Right atrium auricular region (tissue), 2 donors: ENCODE measurements at regions not wholly inside any gene's neighbourhood (a gene's known extent, or its start where the extent isn't known, plus 50 kb on each side); places are given as distances from the start of the nearest gene placed in this dataset.
"Not testable (repeated sequence)": the region's sequence is repeated elsewhere in the genome, so short reads cannot be mapped to it uniquely, and the experiment has no call there.

Experiments
- DNase-seq: peaks from one replicate; pipeline ENCODE4 v3.0.0-alpha.2; 2019; ENCODE audit warnings: low spot score
- H3K27ac ChIP-seq, 2 donors: fragments of 200-600 bp; sonication (generic); 1 replicate in 1 of 2; 2 replicates in 1 of 2; pipeline ENCODE4 v1.5.1; 2016 to 2019
- H3K27me3 ChIP-seq, 2 donors: fragments of 200-600 bp; sonication (generic); one replicate each; pipeline versions ENCODE4 v1.5.1 to v1.6.0; 2017 to 2019
- H3K36me3 ChIP-seq: fragments of 200-600 bp; sonication (generic); one replicate; pipeline ENCODE4 v1.5.1; 2016
- H3K4me1 ChIP-seq, 2 donors: fragments of 200-600 bp; sonication (generic); one replicate each; pipeline versions ENCODE4 v1.5.1 to v1.6.0; 2017 to 2019
- H3K4me3 ChIP-seq, 2 donors: fragments of 200-600 bp; sonication (generic); 1 replicate in 1 of 2; 2 replicates in 1 of 2; pipeline ENCODE4 v1.5.1; 2017 to 2019; ENCODE audit warnings: mild to moderate bottlenecking in 1 of 2, moderate library complexity in 1 of 2
- H3K9me3 ChIP-seq, 2 donors: fragments of 200-600 bp; sonication (generic); one replicate each; pipeline ENCODE4 v1.5.1; 2019
- TF ChIP-seq, protein P1 (sequence below), 2 donors: fragments of 200-600 bp; sonication (generic); IDR thresholded peaks; one replicate each; pipeline ENCODE4 v1.5.1; 2019; ENCODE audit warnings: antibody characterized with exemption in 2 of 2

DNA sequence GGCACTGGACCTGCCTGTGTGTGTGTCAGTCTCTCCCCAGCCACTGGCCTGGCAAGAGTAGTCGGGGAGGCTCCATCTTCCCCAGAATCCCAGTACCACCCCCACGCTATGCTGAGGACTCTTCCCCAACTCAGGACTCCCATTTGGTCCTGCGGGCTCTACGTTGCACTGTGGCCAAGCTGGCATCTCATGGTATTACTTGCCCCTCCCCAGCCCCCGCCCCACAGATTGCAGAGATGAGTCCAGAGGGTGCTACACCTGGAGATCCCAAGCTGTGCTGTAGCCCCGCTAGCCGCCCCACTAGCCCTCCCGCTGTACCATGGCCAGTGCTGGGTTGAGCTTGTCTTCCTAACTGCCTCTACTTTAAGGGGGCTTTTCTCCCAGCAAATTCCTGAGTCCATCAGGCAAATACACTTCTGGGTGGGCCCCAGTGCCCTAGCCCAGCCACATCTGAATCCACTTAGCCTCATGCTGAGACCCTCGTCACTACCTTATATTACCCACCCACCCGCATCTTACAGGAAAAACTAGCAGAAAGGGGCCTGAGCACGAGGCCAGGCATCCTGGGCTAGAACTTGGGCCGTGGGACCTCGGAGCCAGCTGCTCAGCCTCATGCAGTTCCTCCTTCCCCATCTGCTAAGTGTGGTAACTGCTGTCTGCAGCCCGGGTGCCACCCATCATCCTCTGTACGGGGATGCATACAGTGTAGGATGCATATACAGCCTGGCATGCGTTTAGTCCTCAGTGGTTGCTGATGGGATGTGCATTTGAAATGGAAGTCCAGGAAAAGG is 65.8 kb upstream of the CACUL1 start:
- no peak overlapping the region for H3K27ac ChIP-seq
- H3K4me3 ChIP-seq = no peak overlapping the region
- no peak for DNase-seq
- TF ChIP-seq, protein P1, sequence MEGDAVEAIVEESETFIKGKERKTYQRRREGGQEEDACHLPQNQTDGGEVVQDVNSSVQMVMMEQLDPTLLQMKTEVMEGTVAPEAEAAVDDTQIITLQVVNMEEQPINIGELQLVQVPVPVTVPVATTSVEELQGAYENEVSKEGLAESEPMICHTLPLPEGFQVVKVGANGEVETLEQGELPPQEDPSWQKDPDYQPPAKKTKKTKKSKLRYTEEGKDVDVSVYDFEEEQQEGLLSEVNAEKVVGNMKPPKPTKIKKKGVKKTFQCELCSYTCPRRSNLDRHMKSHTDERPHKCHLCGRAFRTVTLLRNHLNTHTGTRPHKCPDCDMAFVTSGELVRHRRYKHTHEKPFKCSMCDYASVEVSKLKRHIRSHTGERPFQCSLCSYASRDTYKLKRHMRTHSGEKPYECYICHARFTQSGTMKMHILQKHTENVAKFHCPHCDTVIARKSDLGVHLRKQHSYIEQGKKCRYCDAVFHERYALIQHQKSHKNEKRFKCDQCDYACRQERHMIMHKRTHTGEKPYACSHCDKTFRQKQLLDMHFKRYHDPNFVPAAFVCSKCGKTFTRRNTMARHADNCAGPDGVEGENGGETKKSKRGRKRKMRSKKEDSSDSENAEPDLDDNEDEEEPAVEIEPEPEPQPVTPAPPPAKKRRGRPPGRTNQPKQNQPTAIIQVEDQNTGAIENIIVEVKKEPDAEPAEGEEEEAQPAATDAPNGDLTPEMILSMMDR (IDR thresholded peaks at IDR 0.05) = no peak
- no peaks in the 10 kb centered on the region for H3K9me3 ChIP-seq
- no peaks in the 10 kb centered on the region for H3K27me3 ChIP-seq
- H3K36me3 ChIP-seq = no peaks in the 10 kb centered on the region
- no peaks in the 10 kb centered on the region for H3K4me1 ChIP-seq

DNA sequence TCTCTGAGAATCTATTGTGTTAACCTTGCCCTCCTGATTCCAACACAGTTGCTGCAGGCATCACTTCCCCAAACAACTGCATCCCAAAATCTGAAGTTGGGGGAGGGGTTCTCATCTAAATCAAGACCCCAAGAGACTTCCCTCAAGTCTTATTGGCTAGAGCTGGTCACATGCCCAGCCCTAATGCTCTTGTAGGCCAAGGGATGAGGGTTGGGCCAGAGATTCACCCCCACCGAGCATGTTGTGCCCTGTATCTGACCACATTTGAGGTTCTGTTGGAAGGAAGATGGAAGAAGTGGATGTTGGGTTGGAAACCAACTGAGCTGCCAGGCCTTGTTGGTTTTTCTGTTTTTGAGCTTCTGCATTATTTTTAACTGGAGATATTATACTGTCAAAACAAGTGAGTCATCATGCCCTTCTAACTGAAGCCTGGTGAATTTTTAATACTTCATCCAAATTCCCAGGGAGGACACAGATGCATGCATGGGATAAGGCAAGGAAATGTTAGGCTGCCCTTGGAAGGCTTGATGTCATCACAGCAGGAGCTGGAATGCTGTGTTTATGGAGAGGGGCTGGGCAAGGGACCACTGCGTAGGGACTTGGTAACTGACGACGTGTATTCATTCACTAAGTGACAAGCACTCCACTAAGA is 68.6 kb upstream of the CACUL1 start:
- Histone ChIP-seq H3K27ac (no peak overlapping the region), H3K4me3 (no peak overlapping the region), H3K27me3 (no peaks in the 10 kb centered on the region), H3K4me1 (no peaks in the 10 kb centered on the region), H3K9me3 (no peaks in the 10 kb centered on the region), H3K36me3 (no peaks in the 10 kb centered on the region)
- TF ChIP-seq, protein P1 (IDR thresholded peaks at IDR 0.05) = no peak
- DNase-seq = no peak

DNA sequence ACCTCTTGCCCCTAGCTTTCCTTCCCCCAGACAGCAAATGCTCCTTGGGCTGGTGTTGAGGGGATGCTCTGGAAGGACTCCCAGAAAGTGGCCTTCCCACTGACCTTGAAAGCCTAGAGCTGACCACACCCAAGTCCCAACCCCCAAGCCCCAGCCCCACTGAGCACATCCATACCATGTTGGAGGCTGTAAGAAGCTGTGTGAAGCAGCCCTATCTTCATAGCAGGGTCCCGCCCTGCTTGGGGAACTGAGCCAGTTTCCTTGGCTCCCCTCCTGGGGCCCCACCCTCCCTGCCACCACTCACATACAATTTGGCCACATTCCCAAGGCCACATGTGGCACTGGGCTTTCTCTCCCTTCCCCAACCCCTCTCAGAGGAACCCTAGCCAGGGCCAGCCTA is 72.3 kb upstream of the CACUL1 start:
- Histone ChIP-seq H3K27me3 (no peaks in the 10 kb centered on the region), H3K4me3 (no peak overlapping the region), H3K36me3 (no peaks in the 10 kb centered on the region), H3K27ac (no peak overlapping the region), H3K4me1 (peaks cover 0 to 4% of the 10 kb centered on the region in 2 donors), H3K9me3 (no peaks in the 10 kb centered on the region)
- TF ChIP-seq, protein P1 (IDR thresholded peaks at IDR 0.05) = no peak
- no peak for DNase-seq

DNA sequence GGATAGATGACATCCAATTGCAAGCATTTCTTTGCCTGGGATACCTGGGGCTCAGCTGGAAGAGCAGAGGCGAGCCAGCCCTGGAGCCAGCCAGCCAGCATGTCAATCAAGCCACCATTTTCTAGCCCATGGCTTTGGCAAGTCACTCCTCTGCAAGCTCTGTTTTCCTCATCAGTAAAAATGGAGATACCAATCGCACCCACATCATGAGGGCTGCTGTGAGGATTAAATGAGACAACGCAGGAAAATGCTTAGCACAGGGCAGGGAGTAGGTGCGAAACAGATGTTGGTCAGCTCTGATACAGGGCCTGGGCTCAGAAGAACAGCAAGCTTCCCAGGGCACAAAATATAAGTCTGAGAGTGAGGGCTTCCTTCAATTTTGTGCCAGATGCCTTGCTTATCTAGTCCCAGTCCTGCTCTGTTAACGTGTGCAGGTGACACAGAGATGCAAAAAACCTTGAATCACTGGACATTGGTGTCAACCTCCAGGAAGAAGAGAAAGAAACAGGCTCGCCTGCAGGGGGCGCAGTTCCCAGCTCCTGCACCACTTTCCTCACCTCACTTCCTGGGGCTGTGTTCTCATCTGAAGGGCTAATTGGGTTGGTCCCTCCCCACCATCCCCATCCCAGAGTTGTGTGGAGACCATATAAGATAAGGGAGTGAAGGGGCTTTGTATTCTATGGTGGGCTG is 72.8 kb upstream of the CACUL1 start:
- Histone ChIP-seq H3K4me3 (no peak overlapping the region), H3K4me1 (peaks cover 0 to 9% of the 10 kb centered on the region in 2 donors), H3K9me3 (no peaks in the 10 kb centered on the region), H3K27ac (no peak overlapping the region), H3K36me3 (no peaks in the 10 kb centered on the region), H3K27me3 (no peaks in the 10 kb centered on the region)
- TF ChIP-seq, protein P1 (IDR thresholded peaks at IDR 0.05) = no peak
- DNase-seq = no peak

DNA sequence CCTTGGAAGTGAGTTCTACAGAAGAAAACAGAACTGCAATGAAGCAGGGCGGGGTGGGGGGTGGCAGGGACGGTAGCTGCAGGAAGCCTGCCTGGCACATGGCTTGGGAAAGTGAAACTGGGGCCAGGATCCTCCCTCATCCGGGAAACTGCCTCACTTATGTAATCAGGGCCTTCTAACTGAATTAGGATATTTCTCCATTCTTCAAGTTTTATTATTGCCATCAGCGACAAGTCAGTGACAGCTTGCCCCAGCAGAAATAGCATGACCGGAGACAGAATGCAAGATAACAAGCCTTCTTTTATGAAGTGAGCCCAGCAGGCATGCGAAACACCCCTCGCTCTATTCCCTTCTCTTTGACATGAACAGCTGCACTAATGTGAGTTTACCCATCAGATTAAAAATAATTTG is 77.5 kb upstream of the CACUL1 start:
- no peaks in the 10 kb centered on the region for H3K27me3 ChIP-seq
- peak; percentile 81 for DNase-seq
- peaks cover 0 to 9% of the 10 kb centered on the region in 2 donors for H3K4me1 ChIP-seq
- H3K27ac ChIP-seq = peak overlapping the region in 1 of 2 donors; percentile 31
- H3K9me3 ChIP-seq = no peaks in the 10 kb centered on the region
- peak overlapping the region in 1 of 2 donors; percentile 13 for H3K4me3 ChIP-seq
- no peaks in the 10 kb centered on the region for H3K36me3 ChIP-seq
- TF ChIP-seq, protein P1 (IDR thresholded peaks at IDR 0.05) = no peak

DNA sequence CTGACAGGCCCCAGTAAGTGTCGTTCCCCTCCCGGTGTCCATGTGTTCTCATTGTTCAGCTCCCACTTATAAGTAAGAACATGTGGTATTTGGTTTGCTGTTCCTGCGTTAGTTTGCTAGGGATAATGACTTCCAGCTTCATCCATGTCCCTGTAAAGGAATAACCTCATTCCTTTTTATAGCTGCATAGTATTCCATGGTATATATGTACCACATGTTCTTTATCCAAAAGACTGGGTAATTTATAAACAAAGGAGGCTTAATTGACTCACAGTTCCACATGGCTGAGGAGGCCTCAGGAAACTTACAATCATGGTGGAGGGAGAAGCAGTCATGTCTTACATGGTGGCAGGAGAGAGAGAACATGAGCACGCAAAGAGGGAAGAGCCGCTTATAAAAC is 79.6 kb upstream of the CACUL1 start:
- H3K4me3 ChIP-seq, DNase-seq: not testable (repeated sequence)

More for the DNA sequence above, 79.6 kb upstream of the CACUL1 start:
- H3K9me3 ChIP-seq, H3K27ac ChIP-seq, H3K27me3 ChIP-seq, H3K36me3 ChIP-seq, H3K4me1 ChIP-seq: not testable (repeated sequence)
